Ovary (tissue), 3 donors: ENCODE measurements at regions not wholly inside any gene's neighbourhood (a gene's known extent, or its start where the extent isn't known, plus 50 kb on each side); places are given as distances from the start of the nearest gene placed in this dataset.

ENCODE experiments used
- POLR2A ChIP-seq: fragments of 450-650 bp; IDR thresholded peaks from one replicate; pipeline ENCODE4 v1.6.1; 2017; ENCODE audit warnings: antibody characterized with exemption, mild to moderate bottlenecking, moderate library complexity
- TF ChIP-seq, protein P1 (sequence below), 3 donors: fragments of 450-650 bp in 2 of 3; fragments of 200-600 bp in 1 of 3; IDR thresholded peaks; one replicate each; pipeline versions ENCODE4 v1.5.1 to v1.8.0; 2016 to 2022; ENCODE audit warnings: antibody characterized with exemption in 3 of 3, mild to moderate bottlenecking in 1 of 3
- donor health status: DM: no; HTN: no; CAD: no.

DNA sequence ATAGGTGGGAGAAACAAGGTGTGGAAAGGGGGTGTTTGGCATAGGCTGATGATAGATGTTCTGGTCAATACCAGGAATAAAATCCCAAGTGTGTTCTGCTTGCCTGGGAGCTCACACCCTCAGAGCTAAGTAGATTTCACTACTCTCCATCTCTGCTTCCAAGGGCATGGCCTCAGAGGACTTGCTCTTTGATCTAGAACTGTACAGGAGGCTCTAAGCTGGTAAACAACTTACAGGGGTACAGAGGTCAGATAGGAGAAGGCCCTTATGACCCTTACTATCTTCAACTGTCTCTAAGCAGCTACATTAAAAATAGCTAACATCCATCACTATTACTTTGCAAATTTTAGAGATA, 221.5 kb upstream of the KLF14 start:
- TF ChIP-seq, protein P1, sequence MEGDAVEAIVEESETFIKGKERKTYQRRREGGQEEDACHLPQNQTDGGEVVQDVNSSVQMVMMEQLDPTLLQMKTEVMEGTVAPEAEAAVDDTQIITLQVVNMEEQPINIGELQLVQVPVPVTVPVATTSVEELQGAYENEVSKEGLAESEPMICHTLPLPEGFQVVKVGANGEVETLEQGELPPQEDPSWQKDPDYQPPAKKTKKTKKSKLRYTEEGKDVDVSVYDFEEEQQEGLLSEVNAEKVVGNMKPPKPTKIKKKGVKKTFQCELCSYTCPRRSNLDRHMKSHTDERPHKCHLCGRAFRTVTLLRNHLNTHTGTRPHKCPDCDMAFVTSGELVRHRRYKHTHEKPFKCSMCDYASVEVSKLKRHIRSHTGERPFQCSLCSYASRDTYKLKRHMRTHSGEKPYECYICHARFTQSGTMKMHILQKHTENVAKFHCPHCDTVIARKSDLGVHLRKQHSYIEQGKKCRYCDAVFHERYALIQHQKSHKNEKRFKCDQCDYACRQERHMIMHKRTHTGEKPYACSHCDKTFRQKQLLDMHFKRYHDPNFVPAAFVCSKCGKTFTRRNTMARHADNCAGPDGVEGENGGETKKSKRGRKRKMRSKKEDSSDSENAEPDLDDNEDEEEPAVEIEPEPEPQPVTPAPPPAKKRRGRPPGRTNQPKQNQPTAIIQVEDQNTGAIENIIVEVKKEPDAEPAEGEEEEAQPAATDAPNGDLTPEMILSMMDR (IDR thresholded peaks at IDR 0.05) = no peak
- TF ChIP-seq POLR2A = no peak
